ENCODE measurements at regions not wholly inside any gene's neighbourhood (a gene's known extent, or its start where the extent isn't known, plus 50 kb on each side); places are given as distances from the start of the nearest gene placed in this dataset.

DNA sequence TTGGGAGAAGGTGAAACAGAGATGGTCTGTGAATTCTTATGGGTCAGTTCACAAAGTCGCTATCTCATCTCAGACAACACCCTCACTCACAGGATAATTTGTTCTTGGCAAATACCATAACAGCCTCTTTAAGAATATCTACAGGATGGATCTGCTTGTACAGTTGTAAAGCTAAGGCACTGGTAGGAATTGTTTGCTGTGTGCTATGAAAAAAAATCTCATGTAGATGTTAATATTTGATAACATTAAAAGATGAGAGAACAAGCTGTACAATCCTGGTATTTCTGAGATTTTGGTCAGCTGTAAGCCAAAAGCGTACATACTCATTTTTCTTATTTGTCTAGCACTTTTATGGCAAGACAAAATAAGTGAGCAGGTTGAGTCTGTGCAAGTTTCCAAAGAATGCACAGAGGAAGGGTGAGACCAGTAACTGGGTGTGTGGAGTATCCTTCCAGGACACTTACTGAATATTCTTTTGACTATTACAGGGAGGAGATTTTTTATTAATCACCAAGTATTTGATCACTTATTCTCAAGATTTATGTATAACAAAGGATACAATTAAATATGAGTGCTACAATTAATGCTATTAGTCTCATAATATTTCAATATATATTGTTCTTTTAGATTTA is 814.5 kb upstream of the MIR17HG start:
- ATAC-seq, result no peak
- Mint-ChIP-seq H3K4me1 (no peaks in the 10 kb centered on the region), H3K27ac (no peak overlapping the region), H3K36me3 (no peaks in the 10 kb centered on the region), H3K9me3 (peaks cover 0 to 10% (median 2%) of the 10 kb centered on the region in 9 donors), H3K27me3 (no peaks in the 10 kb centered on the region), H3K4me3 (no peak overlapping the region)
- no peak for DNase-seq
- POLR2A ChIA-PET, result no interaction called here

DNA sequence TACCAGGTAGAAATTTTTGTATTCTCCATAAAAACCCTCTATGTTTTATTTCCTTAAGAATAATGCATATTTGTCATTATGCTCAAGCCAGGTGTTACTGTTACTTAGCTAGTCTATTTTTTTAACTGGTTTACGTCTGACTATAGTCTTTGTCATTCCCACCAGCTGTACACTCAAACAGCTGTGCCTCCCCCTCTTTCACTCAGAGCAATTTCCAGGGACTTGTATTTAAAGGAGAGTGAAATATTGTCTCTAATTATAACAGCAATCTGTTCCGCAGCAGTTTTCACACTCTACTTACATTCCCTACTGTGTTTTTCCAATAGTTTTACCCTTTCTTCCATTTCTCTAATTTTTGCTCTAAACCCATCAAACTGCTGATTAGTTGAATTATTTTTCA is 813.6 kb upstream of the MIR17HG start:
- H3K4me3 Mint-ChIP-seq, result no peak overlapping the region
- ATAC-seq (no peak), DNase-seq (no peak)
- peaks cover 0 to 13% (median 4%) of the 10 kb centered on the region in 9 donors for H3K9me3 Mint-ChIP-seq
- POLR2A ChIA-PET, result no interaction called here
- H3K36me3 Mint-ChIP-seq, result no peaks in the 10 kb centered on the region
- no peaks in the 10 kb centered on the region for H3K4me1 Mint-ChIP-seq
- no peaks in the 10 kb centered on the region for H3K27me3 Mint-ChIP-seq
- H3K27ac Mint-ChIP-seq, result no peak overlapping the region

DNA sequence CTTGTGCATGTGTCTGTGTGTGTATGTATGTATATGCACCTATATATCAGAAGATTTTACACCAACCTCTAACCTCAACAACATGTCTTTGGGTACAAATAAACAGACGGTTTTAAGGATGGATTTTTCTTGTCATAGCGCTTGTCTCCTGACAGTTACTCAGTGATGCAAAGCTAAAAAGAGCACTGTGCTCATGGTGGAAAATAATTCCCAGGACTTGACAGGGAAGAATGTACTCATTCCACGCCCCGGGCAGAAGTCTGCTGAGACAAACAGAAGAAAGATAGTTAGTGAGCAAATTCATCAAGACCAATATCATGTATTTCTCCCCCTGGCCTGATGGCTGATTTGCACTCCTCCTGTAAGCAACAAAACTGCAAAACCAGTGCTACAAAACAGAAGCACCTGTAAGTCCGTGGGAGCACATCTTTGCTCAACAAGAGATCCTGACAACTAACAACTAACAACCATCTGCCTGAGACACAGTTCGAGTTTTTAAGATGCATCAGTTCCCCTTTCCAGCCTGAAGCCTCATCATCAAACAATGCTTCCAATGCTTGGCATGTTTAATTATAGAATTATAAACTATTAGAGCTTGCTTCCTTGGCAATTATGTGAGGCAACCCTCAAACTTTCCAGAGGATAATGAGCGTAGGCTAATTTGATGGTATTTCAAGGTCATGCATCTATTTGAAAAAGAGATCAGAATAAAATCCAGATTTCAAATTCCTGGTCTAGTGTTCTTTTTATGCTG is 812.7 kb upstream of the MIR17HG start:
- Mint-ChIP-seq H3K9me3 (peaks cover 0 to 17% (median 7%) of the 10 kb centered on the region in 9 donors), H3K36me3 (no peaks in the 10 kb centered on the region), H3K4me1 (no peaks in the 10 kb centered on the region), H3K4me3 (no peak overlapping the region), H3K27ac (no peak overlapping the region), H3K27me3 (no peaks in the 10 kb centered on the region)
- ATAC-seq (no peak), DNase-seq (no peak)
- POLR2A ChIA-PET, result no interaction called here

- POLR2A ChIA-PET, result no interaction called here
- ATAC-seq, result no peak
- no peak overlapping the region for H3K4me3 Mint-ChIP-seq
- peaks cover 0 to 17% (median 10%) of the 10 kb centered on the region in 9 donors for H3K9me3 Mint-ChIP-seq
- no peak overlapping the region for H3K27ac Mint-ChIP-seq
- H3K36me3 Mint-ChIP-seq, result no peaks in the 10 kb centered on the region
- no peak for DNase-seq
- H3K4me1 Mint-ChIP-seq, result no peaks in the 10 kb centered on the region
- H3K27me3 Mint-ChIP-seq, result no peaks in the 10 kb centered on the region
These were observed 812.1 kb upstream of the MIR17HG start for GRCh38 chr13:90535421-90535820.

DNA sequence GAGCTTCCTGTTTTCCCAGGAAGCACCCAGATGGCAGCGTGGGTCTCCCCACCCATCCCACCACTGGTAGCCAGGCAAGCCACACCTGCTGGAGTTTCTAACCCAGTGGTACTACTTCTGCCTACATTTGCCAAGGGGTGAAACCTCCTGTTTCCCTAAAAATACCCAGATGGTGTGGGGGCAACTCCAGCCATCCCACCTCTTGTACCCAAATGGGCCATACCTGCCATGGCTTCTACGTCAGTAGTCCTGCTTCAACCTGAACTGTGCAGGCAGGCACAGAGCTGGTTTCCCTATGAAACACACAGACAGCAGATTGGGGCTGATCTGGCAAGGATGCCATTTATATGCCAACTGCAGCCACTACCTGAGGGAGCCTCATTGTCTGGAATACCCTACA is 809.4 kb upstream of the MIR17HG start:
- Mint-ChIP-seq H3K9me3 (peaks cover 2 to 25% (median 11%) of the 10 kb centered on the region in 9 donors), H3K4me1 (no peaks in the 10 kb centered on the region), H3K36me3 (no peaks in the 10 kb centered on the region), H3K27me3 (no peaks in the 10 kb centered on the region), H3K4me3 (no peak overlapping the region), H3K27ac (no peak overlapping the region)
- POLR2A ChIA-PET, result no interaction called here
- DNase-seq, result peak in 1 of 10 donors; percentile 30
- no peak for ATAC-seq

GRCh38 chr13:90541346-90541745 is 806.1 kb upstream of the MIR17HG start:
- no peak for ATAC-seq
- no peak for DNase-seq
- peaks cover 0 to under 1% (median 0%) of the 10 kb centered on the region in 3 donors for H3K36me3 Mint-ChIP-seq
- no peaks in the 10 kb centered on the region for H3K27me3 Mint-ChIP-seq
- H3K27ac Mint-ChIP-seq, result no peak overlapping the region
- no peak overlapping the region for H3K4me3 Mint-ChIP-seq
- POLR2A ChIA-PET, result no interaction called here
- peaks cover 3 to 25% (median 14%) of the 10 kb centered on the region in 9 donors for H3K9me3 Mint-ChIP-seq
- no peaks in the 10 kb centered on the region for H3K4me1 Mint-ChIP-seq

- no peaks in the 10 kb centered on the region for H3K27me3 Mint-ChIP-seq
- peaks cover 0 to 6% (median 0%) of the 10 kb centered on the region in 3 donors for H3K36me3 Mint-ChIP-seq
- H3K27ac Mint-ChIP-seq, result no peak overlapping the region
- peaks cover 5 to 34% (median 16%) of the 10 kb centered on the region in 9 donors for H3K9me3 Mint-ChIP-seq
- DNase-seq, result no peak
- H3K4me3 Mint-ChIP-seq, result no peak overlapping the region
- ATAC-seq, result no peak
- no peaks in the 10 kb centered on the region for H3K4me1 Mint-ChIP-seq
- POLR2A ChIA-PET, result no interaction called here
These were observed 804.5 kb upstream of the MIR17HG start for GRCh38 chr13:90542959-90543505.

DNA sequence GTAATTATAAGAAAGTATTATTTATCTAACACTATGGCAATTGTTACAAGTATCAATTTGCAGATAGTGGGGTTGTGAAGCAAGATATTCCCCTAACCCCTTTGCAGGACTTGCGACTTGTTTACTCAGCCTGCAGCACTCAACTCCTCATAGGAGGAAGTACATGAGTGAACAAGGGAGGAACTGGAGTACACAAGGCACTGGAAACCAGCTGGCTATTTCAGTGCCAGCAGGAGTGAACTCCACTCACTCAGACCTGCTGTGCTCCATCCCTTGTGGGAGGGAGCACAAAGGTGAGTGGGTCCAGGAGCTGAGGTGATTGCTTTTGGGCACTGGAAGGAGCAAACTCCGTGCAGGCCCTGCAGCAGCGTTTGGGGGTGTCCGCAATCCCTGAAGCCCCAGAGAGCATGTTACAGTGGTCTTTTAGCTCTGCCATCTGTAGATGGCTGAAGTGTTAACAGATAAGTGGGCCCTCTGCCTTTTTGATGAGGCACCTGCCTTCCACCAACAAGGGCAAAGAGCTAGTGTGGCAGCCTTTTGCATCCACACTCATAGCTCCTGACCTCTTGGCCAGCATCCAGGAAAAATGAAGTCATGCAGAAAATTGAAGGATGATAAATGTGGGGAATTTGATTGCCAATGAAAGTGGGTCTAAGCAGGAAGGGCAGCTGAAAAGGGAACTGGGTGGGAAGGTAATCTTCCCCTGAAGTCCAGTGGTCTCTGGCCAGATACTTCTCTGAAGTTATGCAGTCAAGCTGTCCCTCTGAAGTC is 802.2 kb upstream of the MIR17HG start:
- Mint-ChIP-seq H3K36me3 (peaks cover 0 to 6% (median 0%) of the 10 kb centered on the region in 3 donors), H3K4me3 (no peak overlapping the region), H3K27ac (no peak overlapping the region), H3K4me1 (no peaks in the 10 kb centered on the region), H3K9me3 (peaks cover 11 to 30% (median 20%) of the 10 kb centered on the region in 9 donors), H3K27me3 (no peaks in the 10 kb centered on the region)
- no peak for ATAC-seq
- POLR2A ChIA-PET, result no interaction called here
- no peak for DNase-seq

DNA sequence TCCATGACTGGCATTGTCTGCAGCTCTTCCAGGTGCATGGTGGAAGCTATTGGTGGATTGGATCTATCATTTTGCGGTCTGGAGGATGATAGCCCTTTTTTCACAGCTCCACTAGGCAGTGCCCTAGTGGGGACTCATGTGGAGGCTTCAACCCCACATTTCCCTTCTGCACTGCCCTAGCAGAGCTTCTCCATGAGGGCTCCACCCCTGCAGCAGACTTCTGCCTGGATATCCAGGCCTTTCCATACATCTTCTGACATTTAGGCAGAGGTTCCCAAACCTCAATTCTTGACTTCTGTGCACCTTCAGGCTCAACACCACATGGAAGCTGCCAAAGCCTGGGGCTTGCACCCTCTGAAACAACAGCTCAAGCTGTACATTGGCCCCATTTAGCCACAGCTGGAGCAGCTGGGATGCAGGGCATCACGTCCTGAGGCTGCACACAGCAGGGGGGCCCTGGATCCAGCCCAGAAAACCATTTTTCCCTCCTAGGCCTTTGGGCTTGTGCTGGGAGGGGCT is 800.2 kb upstream of the MIR17HG start:
- peaks cover 0 to 31% (median 17%) of the 10 kb centered on the region in 9 donors for H3K9me3 Mint-ChIP-seq
- ATAC-seq, result no peak
- H3K4me3 Mint-ChIP-seq, result no peak overlapping the region
- no peaks in the 10 kb centered on the region for H3K27me3 Mint-ChIP-seq
- POLR2A ChIA-PET, result no interaction called here
- no peak for DNase-seq
- no peaks in the 10 kb centered on the region for H3K4me1 Mint-ChIP-seq
- H3K36me3 Mint-ChIP-seq, result peaks cover 0 to 6% (median 0%) of the 10 kb centered on the region in 3 donors
- no peak overlapping the region for H3K27ac Mint-ChIP-seq

DNA sequence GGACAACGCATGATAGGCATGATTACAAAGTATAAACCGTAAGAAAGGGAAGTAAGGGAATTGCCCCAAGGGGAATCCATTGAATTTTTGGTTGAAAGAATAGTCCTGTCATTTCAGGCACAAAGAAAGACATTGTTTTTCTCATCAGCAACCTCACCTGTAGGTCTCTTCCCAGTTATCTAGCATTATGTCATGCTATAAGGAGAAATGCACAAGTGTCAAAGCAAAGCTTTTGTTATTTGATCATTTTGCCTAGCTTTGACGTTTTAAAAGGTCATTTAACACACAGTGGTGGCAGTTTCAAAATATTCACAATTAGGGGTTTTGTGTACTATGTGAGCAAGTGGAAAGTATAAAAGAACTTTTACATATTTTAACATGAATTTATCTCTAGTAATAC is 796.2 kb upstream of the MIR17HG start:
- no peak overlapping the region for H3K4me3 Mint-ChIP-seq
- H3K27me3 Mint-ChIP-seq, result no peaks in the 10 kb centered on the region
- POLR2A ChIA-PET, result no interaction called here
- H3K27ac Mint-ChIP-seq, result no peak overlapping the region
- peaks cover 5 to 36% (median 19%) of the 10 kb centered on the region in 9 donors for H3K9me3 Mint-ChIP-seq
- ATAC-seq (no peak), DNase-seq (no peak)
- H3K4me1 Mint-ChIP-seq, result no peaks in the 10 kb centered on the region
- H3K36me3 Mint-ChIP-seq, result peaks cover 0 to 6% (median 0%) of the 10 kb centered on the region in 3 donors

DNA sequence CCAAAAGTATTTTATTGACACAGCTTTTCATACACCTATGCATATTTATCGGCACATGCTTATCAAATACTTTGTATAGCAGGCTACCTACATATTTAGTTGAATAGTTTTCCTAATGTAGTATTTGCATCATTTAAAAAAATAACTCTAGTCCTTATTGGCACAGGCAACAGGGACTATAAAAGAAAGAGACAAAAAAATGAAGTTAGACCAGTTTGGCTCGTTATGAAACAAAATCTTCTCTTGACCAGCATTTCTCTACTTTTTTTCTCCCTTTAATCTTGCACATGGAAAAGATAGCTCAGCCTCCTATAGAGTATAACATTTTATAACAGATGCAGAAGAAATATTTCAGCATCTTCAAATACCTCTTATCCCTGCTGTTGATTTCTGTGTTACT is 794.8 kb upstream of the MIR17HG start:
- Mint-ChIP-seq H3K9me3 (peaks cover 4 to 35% (median 18%) of the 10 kb centered on the region in 9 donors), H3K4me1 (no peaks in the 10 kb centered on the region), H3K27ac (no peak overlapping the region), H3K4me3 (no peak overlapping the region), H3K36me3 (no peaks in the 10 kb centered on the region), H3K27me3 (no peaks in the 10 kb centered on the region)
- POLR2A ChIA-PET, result no interaction called here
- ATAC-seq (no peak), DNase-seq (no peak)

DNA sequence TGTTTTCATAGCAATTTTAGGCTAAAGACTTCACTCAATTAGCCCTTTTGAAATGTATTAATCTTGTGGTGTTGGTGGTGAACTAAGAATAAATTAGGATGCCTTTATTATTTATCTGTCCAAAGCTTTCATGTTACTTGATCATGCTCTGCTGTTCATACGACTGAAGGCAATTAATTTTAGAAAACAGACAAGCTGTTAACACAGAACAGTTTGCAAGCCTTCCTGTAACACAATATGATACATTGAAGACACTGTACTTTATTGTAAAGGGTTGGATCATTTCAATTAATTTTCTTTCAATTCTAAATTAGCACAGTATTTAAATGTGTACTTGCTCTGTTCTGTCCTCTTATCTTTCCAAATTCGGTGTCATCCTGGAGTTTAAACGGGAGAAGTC is 794.3 kb upstream of the MIR17HG start:
- no peaks in the 10 kb centered on the region for H3K4me1 Mint-ChIP-seq
- POLR2A ChIA-PET, result no interaction called here
- H3K4me3 Mint-ChIP-seq, result no peak overlapping the region
- no peak for DNase-seq
- no peaks in the 10 kb centered on the region for H3K27me3 Mint-ChIP-seq
- no peak for ATAC-seq
- H3K27ac Mint-ChIP-seq, result no peak overlapping the region
- H3K36me3 Mint-ChIP-seq, result no peaks in the 10 kb centered on the region
- H3K9me3 Mint-ChIP-seq, result peaks cover 4 to 33% (median 14%) of the 10 kb centered on the region in 9 donors

- no peak for DNase-seq
- no peaks in the 10 kb centered on the region for H3K4me1 Mint-ChIP-seq
- H3K27ac Mint-ChIP-seq, result no peak overlapping the region
These were observed 789.9 kb upstream of the MIR17HG start for GRCh38 chr13:90557626-90558025.

More at GRCh38 chr13:90557626-90558025, 789.9 kb upstream of the MIR17HG start:
- POLR2A ChIA-PET, result no interaction called here
- Mint-ChIP-seq H3K27me3 (no peaks in the 10 kb centered on the region), H3K36me3 (no peaks in the 10 kb centered on the region), H3K4me3 (no peak overlapping the region), H3K9me3 (peaks cover 3 to 45% (median 8%) of the 10 kb centered on the region in 9 donors)
- no peak for ATAC-seq

Measured in naive thymus-derived CD8-positive, alpha-beta T cell (primary cell).